Breast epithelium (tissue), 3 donors: ENCODE measurements at regions not wholly inside any gene's neighbourhood (a gene's known extent, or its start where the extent isn't known, plus 50 kb on each side); places are given as distances from the start of the nearest gene placed in this dataset.

ENCODE experiments used
- POLR2A ChIP-seq: fragments of 450-650 bp; IDR thresholded peaks from one replicate; pipeline ENCODE4 v1.6.1; 2016; ENCODE audit warnings: antibody characterized with exemption, mild to moderate bottlenecking, moderate library complexity
- POLR2AphosphoS5 ChIP-seq, 3 donors: sonication (generic); formaldehyde crosslinking; IDR thresholded peaks; one replicate each; pipeline ENCODE4 v1.6.1; 2017; ENCODE audit warnings: antibody characterized with exemption in 3 of 3
- TF ChIP-seq, protein P1 (sequence below), 3 donors: fragments of 450-650 bp; IDR thresholded peaks; one replicate each; pipeline ENCODE4 v1.5.1; 2016 to 2017; ENCODE audit warnings: antibody characterized with exemption in 3 of 3, mild to moderate bottlenecking in 3 of 3, moderate library complexity in 3 of 3

DNA sequence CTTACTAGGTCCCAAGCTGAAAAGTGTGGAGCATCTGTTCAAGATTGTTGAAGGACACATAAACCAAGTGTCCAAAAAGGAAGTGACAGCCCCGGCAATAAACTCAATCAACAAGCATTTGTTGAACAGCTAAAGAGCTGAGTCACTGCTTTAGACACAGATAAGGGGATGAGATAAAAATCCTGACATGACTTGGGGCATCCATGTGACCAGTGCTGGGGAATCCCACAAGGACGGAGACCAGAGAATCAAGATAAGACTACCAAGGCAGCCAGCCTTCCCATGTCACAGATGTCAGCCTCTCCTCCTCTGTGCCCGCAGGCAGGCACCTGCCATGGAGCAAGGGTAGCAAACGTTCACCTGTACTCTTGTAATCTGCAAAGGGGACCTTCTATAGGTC lies 118.6 kb upstream of the KAZN start:
- TF ChIP-seq, protein P1, sequence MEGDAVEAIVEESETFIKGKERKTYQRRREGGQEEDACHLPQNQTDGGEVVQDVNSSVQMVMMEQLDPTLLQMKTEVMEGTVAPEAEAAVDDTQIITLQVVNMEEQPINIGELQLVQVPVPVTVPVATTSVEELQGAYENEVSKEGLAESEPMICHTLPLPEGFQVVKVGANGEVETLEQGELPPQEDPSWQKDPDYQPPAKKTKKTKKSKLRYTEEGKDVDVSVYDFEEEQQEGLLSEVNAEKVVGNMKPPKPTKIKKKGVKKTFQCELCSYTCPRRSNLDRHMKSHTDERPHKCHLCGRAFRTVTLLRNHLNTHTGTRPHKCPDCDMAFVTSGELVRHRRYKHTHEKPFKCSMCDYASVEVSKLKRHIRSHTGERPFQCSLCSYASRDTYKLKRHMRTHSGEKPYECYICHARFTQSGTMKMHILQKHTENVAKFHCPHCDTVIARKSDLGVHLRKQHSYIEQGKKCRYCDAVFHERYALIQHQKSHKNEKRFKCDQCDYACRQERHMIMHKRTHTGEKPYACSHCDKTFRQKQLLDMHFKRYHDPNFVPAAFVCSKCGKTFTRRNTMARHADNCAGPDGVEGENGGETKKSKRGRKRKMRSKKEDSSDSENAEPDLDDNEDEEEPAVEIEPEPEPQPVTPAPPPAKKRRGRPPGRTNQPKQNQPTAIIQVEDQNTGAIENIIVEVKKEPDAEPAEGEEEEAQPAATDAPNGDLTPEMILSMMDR (IDR thresholded peaks at IDR 0.05) = no peak
- TF ChIP-seq POLR2A (no peak), POLR2AphosphoS5 (IDR thresholded peaks at IDR 0.05) (no peak)
